ENCODE measurements at regions not wholly inside any gene's neighbourhood (a gene's known extent, or its start where the extent isn't known, plus 50 kb on each side); places are given as distances from the start of the nearest gene placed in this dataset.

- TF ChIP-seq CTCF (conservative IDR thresholded peaks at IDR 0.05; ENCODE audit: low read depth, low read length) (no peak), EZH2 (IDR thresholded peaks at IDR 0.05; ENCODE audit: low read length, unreplicated experiment) (no peak), EZH2phosphoT487 (IDR thresholded peaks at IDR 0.05; ENCODE audit: borderline replicate concordance, low read length) (no peak)
Measured at GRCh38 chr12:18932715-18933114, 194.8 kb downstream of the CAPZA3 start.

All from PC-3 (cell line).